ENCODE measurements at regions not wholly inside any gene's neighbourhood (a gene's known extent, or its start where the extent isn't known, plus 50 kb on each side); places are given as distances from the start of the nearest gene placed in this dataset.

- TF ChIP-seq POLR2A (IDR thresholded peaks at IDR 0.05) (no peak), CTCF (IDR thresholded peaks at IDR 0.05) (no peak)
Observed at GRCh38 chr21:33968080-33968994, 52.7 kb upstream of the ATP5PO start.
